A549 (cell line): ENCODE measurements at regions not wholly inside any gene's neighbourhood (a gene's known extent, or its start where the extent isn't known, plus 50 kb on each side); places are given as distances from the start of the nearest gene placed in this dataset.

Source experiments
- ATAC-seq, 2 experiments: fragments of 200-7000 bp in 1 of 2; fragments of >200 bp in 1 of 2; cut with Nextera tagmentation in 1 of 2; cut with Tn5 transposase in 1 of 2; 3 replicates each; pipeline versions ENCODE4 v1.8.0 to v1.9.1; 2018 to 2020; ENCODE audit warnings: mild to moderate bottlenecking in 1 of 2, moderate library complexity in 1 of 2
- CTCF ChIA-PET: fragments of 300-600 bp; sonication (Branson Sonifier 250); formaldehyde crosslinking; extraction: SDS; loops from one replicate; lab custom pipeline; 2021; ENCODE audit warnings: antibody characterized with exemption, inconsistent platforms; lab: Yijun Ruan, JAX
- POLR2A ChIA-PET: fragments of 350-600 bp; formaldehyde crosslinking; extraction: SDS; loops from one replicate; lab custom pipeline; 2021; ENCODE audit warnings: antibody characterized with exemption, inconsistent platforms; lab: Yijun Ruan, JAX
- DNase-seq, 2 experiments: peaks; one replicate each; pipeline versions ENCODE4 v3.0.0 to v3.0.0-alpha.2; 2011 to 2016; ENCODE audit warnings: low read depth in 1 of 2, low spot score in 1 of 2
- FAIRE-seq: peaks from 2 replicates; lab custom pipeline; 2011; peaks lifted over from hg19 to GRCh38; lab: Jason Lieb, UNC
- H3K27ac ChIP-seq, 2 experiments: fragments of >200 bp; sonication (Bioruptor Twin); formaldehyde crosslinking; 3 replicates each; pipeline ENCODE4 v1.5.1; 2016 to 2017
- H3K4me1 ChIP-seq: fragments of >200 bp; sonication (Bioruptor Twin); formaldehyde crosslinking; 3 replicates; pipeline ENCODE4 v1.6.1; 2016
- H3K4me2 ChIP-seq: fragments of >200 bp; sonication (Bioruptor Twin); formaldehyde crosslinking; 3 replicates; pipeline ENCODE4 v1.6.1; 2016
- H3K4me3 ChIP-seq: fragments of >200 bp; sonication (Bioruptor Twin); formaldehyde crosslinking; 3 replicates; pipeline ENCODE4 v1.5.1; 2016
- H3K9me3 ChIP-seq: fragments of >200 bp; sonication (Bioruptor Twin); formaldehyde crosslinking; 3 replicates; pipeline ENCODE4 v1.6.1; 2016
- CHD2 ChIP-seq: fragments of 150-350 bp; IDR thresholded peaks from 2 replicates; pipeline ENCODE4 v1.6.1; 2014; ENCODE audit warnings: low read length; ENCODE audit not compliant: partially characterized antibody
- CHD4 ChIP-seq: fragments of 200-600 bp; sonication (generic); IDR thresholded peaks from 2 replicates; pipeline ENCODE4 v1.6.1; 2016; ENCODE audit warnings: antibody characterized with exemption, mild to moderate bottlenecking, borderline replicate concordance
- E2F6 ChIP-seq: IDR thresholded peaks from 2 replicates; pipeline ENCODE4 v1.6.1; 2012; ENCODE audit warnings: low read depth, borderline replicate concordance
- EHF ChIP-seq: fragments of 250-450 bp; sonication (Bioruptor Pico); IDR thresholded peaks from 2 replicates; pipeline ENCODE4 v1.5.0; 2020; ENCODE audit warnings: mild to moderate bottlenecking
- EP300 ChIP-seq, 2 experiments: fragments of >200 bp; sonication (Bioruptor Twin); formaldehyde crosslinking; IDR thresholded peaks; 2 replicates in 1 of 2; 3 replicates in 1 of 2; pipeline ENCODE4 v1.6.1; 2016 to 2017
- FOXS1 ChIP-seq: fragments of 250-450 bp; sonication (Bioruptor Pico); IDR thresholded peaks from 2 replicates; pipeline ENCODE4 v1.5.0; 2020; ENCODE audit warnings: mild to moderate bottlenecking, moderate library complexity
- HDAC2 ChIP-seq: fragments of 200-600 bp; sonication (generic); IDR thresholded peaks from 2 replicates; pipeline ENCODE4 v1.6.1; 2016
- HES2 ChIP-seq: fragments of >200 bp; sonication (Bioruptor Twin); formaldehyde crosslinking; IDR thresholded peaks from 2 replicates; pipeline ENCODE4 v1.6.1; 2016
- HOXA7 ChIP-seq: fragments of 250-450 bp; sonication (Bioruptor Pico); IDR thresholded peaks from 2 replicates; pipeline ENCODE4 v1.5.0; 2020; ENCODE audit warnings: mild to moderate bottlenecking, moderate library complexity
- HOXB5 ChIP-seq: fragments of 250-450 bp; sonication (Bioruptor Pico); IDR thresholded peaks from 2 replicates; pipeline ENCODE4 v1.5.0; 2020; ENCODE audit warnings: mild to moderate bottlenecking, moderate library complexity
- JUN ChIP-seq, 2 experiments: fragments of >200 bp; sonication (Bioruptor Twin); formaldehyde crosslinking; IDR thresholded peaks; 2 replicates in 1 of 2; 3 replicates in 1 of 2; pipeline ENCODE4 v1.6.1; 2016 to 2017
- JUNB ChIP-seq: fragments of >200 bp; sonication (Bioruptor Twin); formaldehyde crosslinking; IDR thresholded peaks from 2 replicates; pipeline ENCODE4 v1.6.1; 2016
- KDM5A ChIP-seq: fragments of 200-600 bp; sonication (generic); IDR thresholded peaks from 2 replicates; pipeline ENCODE4 v1.6.1; 2016; ENCODE audit warnings: antibody characterized with exemption, mild to moderate bottlenecking
- NPAS2 ChIP-seq: fragments of 250-450 bp; sonication (Bioruptor Pico); IDR thresholded peaks from 2 replicates; pipeline ENCODE4 v1.8.0; 2022; ENCODE audit warnings: mild to moderate bottlenecking, moderate library complexity, borderline replicate concordance
- POLR2AphosphoS2 ChIP-seq: conservative IDR thresholded peaks from 2 replicates; pipeline ENCODE4 v1.6.1; 2012; ENCODE audit warnings: low read length, improper control_type of control experiment, inconsistent platforms
- RFX5 ChIP-seq: fragments of 450-650 bp; IDR thresholded peaks from 2 replicates; pipeline ENCODE4 v1.7.1; 2014; ENCODE audit warnings: antibody characterized with exemption, mild to moderate bottlenecking, moderate library complexity
- ZC3H11A ChIP-seq: fragments of 450-650 bp; IDR thresholded peaks from 2 replicates; pipeline ENCODE4 v1.6.1; 2014; ENCODE audit warnings: antibody characterized with exemption, mild to moderate bottlenecking
- WGBS: methylation state at CpG from one replicate; pipeline ENCODE4 v1.1.6; 2017; ENCODE audit errors: missing lambda C conversion rate; 5-methylcytosine and 5-hydroxymethylcytosine counted together
- TF ChIP-seq, protein P1 (sequence below): fragments of 200-600 bp; sonication (generic); IDR thresholded peaks from 2 replicates; pipeline ENCODE4 v1.6.1; 2016; ENCODE audit warnings: antibody characterized with exemption, mild to moderate bottlenecking, moderate library complexity
- TF ChIP-seq, protein P2 (sequence below): fragments of 250-450 bp; sonication (Bioruptor Pico); IDR thresholded peaks from 2 replicates; pipeline ENCODE4 v1.5.0; 2021; ENCODE audit warnings: mild to moderate bottlenecking, moderate library complexity, borderline replicate concordance

GRCh38 chr6:130715058-130715457 lies 112.1 kb upstream of the SMLR1 start:
- H3K4me1 ChIP-seq: no peaks in the 10 kb centered on the region
- TF ChIP-seq, protein P1, sequence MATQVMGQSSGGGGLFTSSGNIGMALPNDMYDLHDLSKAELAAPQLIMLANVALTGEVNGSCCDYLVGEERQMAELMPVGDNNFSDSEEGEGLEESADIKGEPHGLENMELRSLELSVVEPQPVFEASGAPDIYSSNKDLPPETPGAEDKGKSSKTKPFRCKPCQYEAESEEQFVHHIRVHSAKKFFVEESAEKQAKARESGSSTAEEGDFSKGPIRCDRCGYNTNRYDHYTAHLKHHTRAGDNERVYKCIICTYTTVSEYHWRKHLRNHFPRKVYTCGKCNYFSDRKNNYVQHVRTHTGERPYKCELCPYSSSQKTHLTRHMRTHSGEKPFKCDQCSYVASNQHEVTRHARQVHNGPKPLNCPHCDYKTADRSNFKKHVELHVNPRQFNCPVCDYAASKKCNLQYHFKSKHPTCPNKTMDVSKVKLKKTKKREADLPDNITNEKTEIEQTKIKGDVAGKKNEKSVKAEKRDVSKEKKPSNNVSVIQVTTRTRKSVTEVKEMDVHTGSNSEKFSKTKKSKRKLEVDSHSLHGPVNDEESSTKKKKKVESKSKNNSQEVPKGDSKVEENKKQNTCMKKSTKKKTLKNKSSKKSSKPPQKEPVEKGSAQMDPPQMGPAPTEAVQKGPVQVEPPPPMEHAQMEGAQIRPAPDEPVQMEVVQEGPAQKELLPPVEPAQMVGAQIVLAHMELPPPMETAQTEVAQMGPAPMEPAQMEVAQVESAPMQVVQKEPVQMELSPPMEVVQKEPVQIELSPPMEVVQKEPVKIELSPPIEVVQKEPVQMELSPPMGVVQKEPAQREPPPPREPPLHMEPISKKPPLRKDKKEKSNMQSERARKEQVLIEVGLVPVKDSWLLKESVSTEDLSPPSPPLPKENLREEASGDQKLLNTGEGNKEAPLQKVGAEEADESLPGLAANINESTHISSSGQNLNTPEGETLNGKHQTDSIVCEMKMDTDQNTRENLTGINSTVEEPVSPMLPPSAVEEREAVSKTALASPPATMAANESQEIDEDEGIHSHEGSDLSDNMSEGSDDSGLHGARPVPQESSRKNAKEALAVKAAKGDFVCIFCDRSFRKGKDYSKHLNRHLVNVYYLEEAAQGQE: no peak
- TF ChIP-seq, all 56 proteins: peak for 0
- Histone ChIP-seq H3K4me2 (no peak overlapping the region), H3K9me3 (no peaks in the 10 kb centered on the region), H3K27ac (no peak overlapping the region), H3K4me3 (no peak overlapping the region)
- DNase-seq (no peak), FAIRE-seq (no peak), ATAC-seq (no peak)
- 55% methylated on average over 5 of the region's 5 CpGs for WGBS
- CTCF ChIA-PET: interaction anchor here (1.7 kb wide), 1 partner anchor 16 kb away, joined by 7 read pairs; no protein-coding TSS in a partner anchor
- POLR2A ChIA-PET: no interaction called here

GRCh38 chr6:130716466-130716865 lies 110.7 kb upstream of the SMLR1 start:
- ATAC-seq: no peak
- Histone ChIP-seq H3K4me3 (no peak overlapping the region), H3K9me3 (no peaks in the 10 kb centered on the region), H3K4me2 (no peak overlapping the region)
- CTCF ChIA-PET: interaction anchor here (1.2 kb wide), 1 partner anchor 18 kb away, joined by 3 read pairs; no protein-coding TSS in a partner anchor
- WGBS: 54% methylated on average over 3 of the region's 3 CpGs
- TF ChIP-seq EHF (CRISPR knock-in tag): no peak
- no peak for TF ChIP-seq CHD2
- no peak for TF ChIP-seq ZC3H11A
- TF ChIP-seq KDM5A: no peak
- no peak for TF ChIP-seq HOXB5 (CRISPR knock-in tag)
- no peak for TF ChIP-seq HES2
- TF ChIP-seq POLR2AphosphoS2: no peak
- TF ChIP-seq E2F6: no peak
- no peak for TF ChIP-seq NPAS2 (CRISPR knock-in tag)
- TF ChIP-seq HDAC2: no peak
- TF ChIP-seq JUNB: no peak
- no peak for TF ChIP-seq FOXS1 (CRISPR knock-in tag)
- TF ChIP-seq HOXA7 (CRISPR knock-in tag): no peak
- no peak for TF ChIP-seq JUN (IDR thresholded peaks at IDR 0.05)
- TF ChIP-seq, all 56 proteins: peak for 0
- H3K27ac ChIP-seq: no peak overlapping the region
- DNase-seq (no peak), FAIRE-seq (no peak)
- POLR2A ChIA-PET: no interaction called here
- H3K4me1 ChIP-seq: no peaks in the 10 kb centered on the region

DNA sequence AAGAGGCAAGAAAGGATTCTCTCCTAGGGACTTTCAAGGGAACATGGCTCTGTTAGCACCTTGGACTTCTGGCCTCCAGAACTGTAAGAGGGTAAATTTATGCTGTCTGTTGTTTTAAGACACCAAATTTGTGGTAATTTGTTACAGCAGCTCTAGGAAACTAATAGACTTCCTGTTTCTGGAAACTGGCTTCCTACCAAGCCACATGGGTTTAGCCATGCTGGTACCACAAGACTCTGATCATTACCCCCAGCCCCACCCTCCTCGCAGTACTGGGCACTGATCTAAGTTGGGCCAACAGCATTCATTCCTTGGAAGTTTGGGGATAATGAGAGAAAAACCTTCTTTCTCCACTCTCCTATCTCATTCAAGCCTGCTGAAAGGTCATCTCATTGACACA lies 109.5 kb upstream of the SMLR1 start:
- CTCF ChIA-PET: no interaction called here
- Histone ChIP-seq H3K4me1 (no peaks in the 10 kb centered on the region), H3K27ac (no peak overlapping the region), H3K9me3 (no peaks in the 10 kb centered on the region), H3K4me3 (no peak overlapping the region)
- DNase-seq: no peak
- no peak for FAIRE-seq
- POLR2A ChIA-PET: no interaction called here
- no peak for ATAC-seq
- TF ChIP-seq, protein P2, sequence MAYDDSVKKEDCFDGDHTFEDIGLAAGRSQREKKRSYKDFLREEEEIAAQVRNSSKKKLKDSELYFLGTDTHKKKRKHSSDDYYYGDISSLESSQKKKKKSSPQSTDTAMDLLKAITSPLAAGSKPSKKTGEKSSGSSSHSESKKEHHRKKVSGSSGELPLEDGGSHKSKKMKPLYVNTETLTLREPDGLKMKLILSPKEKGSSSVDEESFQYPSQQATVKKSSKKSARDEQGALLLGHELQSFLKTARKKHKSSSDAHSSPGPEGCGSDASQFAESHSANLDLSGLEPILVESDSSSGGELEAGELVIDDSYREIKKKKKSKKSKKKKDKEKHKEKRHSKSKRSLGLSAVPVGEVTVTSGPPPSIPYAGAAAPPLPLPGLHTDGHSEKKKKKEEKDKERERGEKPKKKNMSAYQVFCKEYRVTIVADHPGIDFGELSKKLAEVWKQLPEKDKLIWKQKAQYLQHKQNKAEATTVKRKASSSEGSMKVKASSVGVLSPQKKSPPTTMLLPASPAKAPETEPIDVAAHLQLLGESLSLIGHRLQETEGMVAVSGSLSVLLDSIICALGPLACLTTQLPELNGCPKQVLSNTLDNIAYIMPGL (CRISPR knock-in tag): no peak
- TF ChIP-seq, protein P1: no peak
- TF ChIP-seq CHD4 (no peak), EP300 (IDR thresholded peaks at IDR 0.05) (no peak), FOXS1 (CRISPR knock-in tag) (no peak), KDM5A (no peak), RFX5 (no peak)
- TF ChIP-seq, all 56 proteins: peak for 0
- H3K4me2 ChIP-seq: no peak overlapping the region
- WGBS: 13% methylated on average over 1 of the region's 1 CpG
